Erythroblast (primary cell): ENCODE measurements at regions not wholly inside any gene's neighbourhood (a gene's known extent, or its start where the extent isn't known, plus 50 kb on each side); places are given as distances from the start of the nearest gene placed in this dataset.
A peak's percentile ranks its signal among the peaks of the same experiment; 100 is the strongest.

Source experiments
- DNase-seq, 2 experiments: peaks; one replicate each; lab custom pipeline; 2025; lab: John Stamatoyannopoulos, UW
- GATA1 ChIP-seq: IDR thresholded peaks from 2 replicates; pipeline ENCODE4 v1.6.1; 2011; ENCODE audit warnings: low read depth, mild to moderate bottlenecking, control low read depth, low read length, moderate library complexity
- POLR2A ChIP-seq: IDR thresholded peaks from 2 replicates; pipeline ENCODE4 v1.6.1; 2011; ENCODE audit warnings: mild to moderate bottlenecking, low read length

- no peak for DNase-seq
- no peak for TF ChIP-seq POLR2A
Observed at GRCh38 chr2:237210297-237210696, 124.6 kb downstream of the COPS8 start.

DNA sequence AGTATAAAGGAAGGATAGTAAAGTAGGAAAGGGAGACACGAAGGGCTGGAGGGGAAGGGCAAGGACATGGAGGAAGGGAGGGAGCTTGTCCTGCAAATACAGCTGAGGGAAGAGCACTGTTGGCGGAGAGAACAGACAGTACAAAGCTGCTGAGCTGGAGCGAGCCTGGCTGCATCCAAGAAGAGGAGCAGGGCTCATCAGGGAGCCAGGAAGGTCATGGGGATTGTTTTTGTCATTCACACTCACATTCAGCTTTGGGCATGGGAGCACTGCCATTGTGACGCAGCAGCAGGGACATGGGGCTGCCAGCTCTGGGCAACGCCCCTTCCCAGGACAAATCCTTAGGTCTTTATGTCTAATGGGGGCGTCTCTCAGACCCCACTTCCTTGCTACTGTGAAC lies 125.1 kb downstream of the COPS8 start:
- TF ChIP-seq POLR2A (no peak), GATA1 (no peak)
- no peak for DNase-seq

DNA sequence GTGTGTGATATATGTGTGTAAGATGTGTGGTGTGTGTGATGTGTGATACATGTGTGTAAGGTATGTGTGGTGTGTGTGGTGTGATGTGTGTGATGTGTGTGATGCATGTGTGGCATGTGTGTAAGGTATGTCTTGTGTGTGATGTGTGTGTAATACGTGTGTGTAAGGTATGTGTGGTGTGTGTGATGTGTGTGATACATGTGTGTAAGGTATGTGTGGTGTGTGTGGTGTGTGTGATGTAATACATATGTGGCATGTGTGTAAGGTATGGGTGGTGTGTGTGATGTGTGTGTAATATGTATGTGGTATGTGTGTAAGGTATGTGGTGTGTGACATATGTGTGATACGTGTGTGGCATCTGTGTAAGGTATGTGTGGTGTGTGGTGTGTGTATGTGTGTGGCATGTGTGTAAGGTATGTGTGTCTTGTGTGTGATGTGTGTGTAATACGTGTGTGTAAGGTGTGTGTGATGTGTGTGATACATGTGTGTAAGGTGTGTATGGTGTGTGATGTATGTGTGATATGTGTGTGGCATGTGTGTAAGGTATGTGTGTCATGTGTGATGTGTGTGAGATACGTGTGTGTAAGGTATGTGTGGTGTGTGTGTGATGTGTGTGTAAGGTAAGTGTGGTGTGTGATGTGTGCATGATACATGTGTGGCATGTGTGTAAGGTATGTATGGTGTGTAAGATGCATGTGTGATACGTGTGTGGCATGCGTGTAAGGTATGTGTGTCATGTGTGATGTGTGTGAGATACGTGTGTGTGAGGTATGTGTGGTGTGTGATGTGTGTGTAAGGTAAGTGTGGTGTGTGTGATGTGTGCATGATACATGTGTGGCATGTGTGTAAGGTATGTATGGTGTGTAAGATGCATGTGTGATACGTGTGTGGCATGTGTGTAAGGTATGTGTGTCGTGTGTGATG lies 126.9 kb downstream of the COPS8 start:
- DNase-seq = peak in 1 of 2 experiments; percentile 4

GRCh38 chr2:237213315-237214022 lies 127.8 kb downstream of the COPS8 start:
- TF ChIP-seq POLR2A = no peak
- TF ChIP-seq GATA1 = no peak
- no peak for DNase-seq

- DNase-seq = no peak
- TF ChIP-seq GATA1 (no peak), POLR2A (no peak)
Observed at GRCh38 chr2:237214030-237214675, 128.5 kb downstream of the COPS8 start.

DNA sequence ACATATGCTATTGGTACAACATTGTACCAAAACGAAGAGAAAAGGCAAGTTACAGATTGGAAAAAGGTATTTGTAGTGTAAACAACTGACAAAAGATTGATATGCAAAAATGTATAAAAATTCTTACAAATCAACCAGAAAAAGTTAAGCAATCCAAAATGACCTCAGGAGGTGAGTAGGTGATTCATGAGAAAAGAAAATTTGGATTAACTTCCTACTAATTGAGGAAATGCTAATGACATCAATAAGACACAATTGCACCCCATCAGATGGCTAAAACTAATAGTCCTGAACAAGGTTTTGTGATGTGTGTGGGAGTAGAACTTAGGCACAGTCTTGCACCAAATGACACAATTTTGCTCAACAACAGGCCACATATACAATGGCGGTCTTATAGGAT lies 129.3 kb downstream of the COPS8 start:
- TF ChIP-seq POLR2A = no peak
- no peak for TF ChIP-seq GATA1
- DNase-seq = no peak

DNA sequence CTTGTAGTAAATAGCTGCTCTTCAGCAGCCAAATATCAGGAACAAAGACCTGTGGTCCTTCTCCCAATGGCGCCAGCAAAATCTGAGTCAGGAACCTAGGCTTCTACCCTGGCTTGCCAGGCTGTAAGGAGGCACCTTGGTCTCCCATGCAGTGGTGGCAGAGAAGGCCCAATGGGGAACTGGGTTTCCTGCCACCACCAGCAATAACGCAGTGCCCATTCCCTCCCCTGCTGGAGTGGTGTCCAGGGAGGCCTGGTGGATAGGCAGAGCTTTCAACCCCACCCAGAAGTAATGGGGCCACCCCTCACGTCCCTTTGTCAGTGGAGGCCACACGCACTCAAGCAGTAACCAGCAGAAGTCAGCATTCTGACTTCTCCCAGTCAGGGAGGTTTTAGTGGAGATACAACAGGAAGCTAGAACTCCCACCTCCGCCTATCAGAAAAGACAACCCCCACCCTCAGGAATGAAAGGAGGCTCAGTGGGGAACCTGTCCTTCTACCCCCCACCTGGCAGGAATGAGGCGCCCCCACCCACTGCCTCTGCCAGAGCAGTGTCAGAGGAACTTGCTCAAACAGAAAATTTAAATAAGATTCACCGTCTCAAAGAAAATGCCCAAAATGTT lies 132.4 kb downstream of the COPS8 start:
- DNase-seq = no peak
- TF ChIP-seq GATA1 (no peak), POLR2A (no peak)

DNA sequence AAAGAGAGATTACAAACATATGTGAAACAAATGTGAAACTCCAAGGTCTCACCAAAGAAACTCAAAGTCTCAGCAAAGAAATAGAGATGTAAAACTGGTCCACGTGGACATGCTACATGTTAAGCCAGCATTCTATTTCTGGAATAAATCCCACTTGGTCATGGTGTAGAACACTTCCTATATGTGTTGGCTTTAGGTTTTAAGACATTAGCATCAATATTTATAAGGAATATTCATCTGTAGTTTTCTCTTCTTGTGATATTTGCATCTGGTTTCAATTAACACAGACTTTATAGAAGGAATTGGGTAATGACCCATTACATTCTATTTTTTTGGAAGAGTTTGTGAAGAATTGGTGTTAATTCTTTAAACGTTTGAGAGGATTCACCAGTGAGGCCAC lies 133.1 kb downstream of the COPS8 start:
- DNase-seq = no peak
- TF ChIP-seq POLR2A (no peak), GATA1 (no peak)

GRCh38 chr2:237219826-237220225 lies 134.1 kb downstream of the COPS8 start:
- DNase-seq = no peak

DNA sequence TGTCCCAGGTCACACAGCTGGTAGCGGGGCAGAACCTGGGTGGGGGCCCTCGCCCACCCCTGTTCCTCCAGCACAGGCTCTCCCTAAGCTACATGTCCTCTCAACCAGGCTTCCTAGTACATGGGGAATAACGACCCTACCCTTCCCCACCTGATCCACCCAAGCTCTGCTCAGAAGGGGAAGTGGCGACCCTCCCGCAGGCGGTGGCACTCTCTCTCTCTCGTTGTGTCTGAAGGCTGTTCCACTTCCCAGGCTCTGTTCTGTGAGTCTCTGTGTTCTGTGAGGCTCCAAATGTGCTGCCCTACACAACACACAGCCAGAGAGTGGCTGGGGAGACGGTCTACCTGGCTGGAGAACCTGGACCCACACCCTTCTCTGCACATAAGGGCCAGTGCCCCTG lies 135.8 kb downstream of the COPS8 start:
- DNase-seq = no peak
- TF ChIP-seq GATA1 (no peak), POLR2A (no peak)

More at GRCh38 chr2:237219826-237220225, 134.1 kb downstream of the COPS8 start:
- TF ChIP-seq POLR2A = no peak
- no peak for TF ChIP-seq GATA1

DNA sequence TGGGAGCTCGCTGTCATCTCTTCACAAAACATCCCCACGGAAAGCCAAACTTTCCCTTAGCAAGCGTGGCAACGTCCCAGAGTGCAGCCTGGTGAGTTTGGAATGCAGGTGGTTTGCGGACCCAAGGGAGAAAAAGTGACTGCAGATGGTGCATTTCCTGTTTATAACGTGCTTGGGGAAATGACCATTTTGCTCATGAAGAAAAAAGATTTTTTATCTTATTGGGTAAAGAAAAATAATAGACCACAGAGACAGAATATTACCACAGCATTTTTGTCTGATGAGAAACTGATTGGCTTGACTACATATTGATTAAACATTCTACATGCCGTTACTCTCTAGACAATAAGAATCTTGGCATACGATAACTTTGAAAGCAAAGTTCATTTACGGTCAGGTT lies 136.5 kb downstream of the COPS8 start:
- TF ChIP-seq POLR2A (no peak), GATA1 (no peak)
- no peak for DNase-seq

DNA sequence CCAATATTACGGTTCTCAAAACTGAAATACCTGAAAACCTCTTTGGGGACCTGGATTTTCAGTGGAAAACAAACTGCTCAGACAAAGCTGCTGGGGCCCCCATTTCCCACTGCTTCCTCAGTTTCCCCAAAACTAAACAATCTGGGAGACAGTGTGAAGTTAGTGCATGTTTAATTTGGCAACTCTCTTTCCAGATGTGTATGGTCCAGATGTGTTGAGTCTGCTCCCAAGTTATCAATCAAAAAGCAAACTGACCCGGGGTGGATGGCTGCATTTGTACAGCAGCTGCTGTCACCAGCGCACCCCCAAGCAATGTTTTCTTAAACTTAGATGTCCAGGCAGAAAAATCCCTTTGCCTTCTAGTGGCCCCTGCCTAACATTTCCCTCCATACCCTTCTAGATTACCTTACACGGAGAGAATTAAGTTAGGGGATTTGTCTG lies 136.9 kb downstream of the COPS8 start:
- no peak for TF ChIP-seq POLR2A
- no peak for TF ChIP-seq GATA1
- no peak for DNase-seq

GRCh38 chr2:237223201-237223861 lies 137.6 kb downstream of the COPS8 start:
- DNase-seq = no peak
- TF ChIP-seq GATA1 (no peak), POLR2A (no peak)

- TF ChIP-seq GATA1 (no peak), POLR2A (no peak)
- no peak for DNase-seq
Observed at GRCh38 chr2:237227190-237227589, 141.5 kb downstream of the COPS8 start.
